ENCODE measurements at regions not wholly inside any gene's neighbourhood (a gene's known extent, or its start where the extent isn't known, plus 50 kb on each side); places are given as distances from the start of the nearest gene placed in this dataset.

GRCh38 chr17:34178092-34178491, 77.0 kb upstream of the CCL2 start:
- Histone ChIP-seq H2AFZ (ENCODE audit: low read length) (no peak overlapping the region), H3K9me2 (replicated peaks; ENCODE audit: insufficient read depth, low read length) (no peaks in the 10 kb centered on the region), H3K4me2 (ENCODE audit: low read depth, low read length) (no peak overlapping the region), H3K4me3 (ENCODE audit: low read length) (no peak overlapping the region), H3K27me3 (replicated peaks; ENCODE audit: insufficient read depth, low read length) (no peaks in the 10 kb centered on the region), H3K9me3 (replicated peaks; ENCODE audit: insufficient read depth, low read length) (no peaks in the 10 kb centered on the region), H3K36me3 (replicated peaks; ENCODE audit: insufficient read depth, low read length) (no peaks in the 10 kb centered on the region), H3K4me1 (ENCODE audit: low read length) (0 out of 2 replicates have a peak, but pooled peaks cover 4% of the 10 kb centered on the region), H3K79me2 (ENCODE audit: low read length) (no peaks in the 10 kb centered on the region), H3F3A (ENCODE audit: insufficient read depth, low read length) (no peaks in the 10 kb centered on the region), H4K20me1 (ENCODE audit: insufficient read depth, low read length) (no peaks in the 10 kb centered on the region), H3K9ac (ENCODE audit: low read length) (no peak overlapping the region), H3K27ac (ENCODE audit: low read length) (no peak overlapping the region)
- no peak for DNase-seq
- TF ChIP-seq EZH2 (optimal IDR thresholded peaks at IDR 0.05; ENCODE audit: low read depth, low read length) (no peak), CTCF (IDR thresholded peaks at IDR 0.05; ENCODE audit: low read length) (0 out of 2 replicates have a peak, but pooled peaks have one; percentile 3)

GRCh38 chr17:34182036-34182803, 72.9 kb upstream of the CCL2 start:
- Histone ChIP-seq H3K4me2 (ENCODE audit: low read depth, low read length) (no peak overlapping the region), H3K4me3 (ENCODE audit: low read length) (no peak overlapping the region), H3K79me2 (ENCODE audit: low read length) (no peaks in the 10 kb centered on the region), H4K20me1 (ENCODE audit: insufficient read depth, low read length) (no peaks in the 10 kb centered on the region), H3K36me3 (replicated peaks; ENCODE audit: insufficient read depth, low read length) (no peaks in the 10 kb centered on the region), H2AFZ (ENCODE audit: low read length) (no peak overlapping the region), H3K9me2 (replicated peaks; ENCODE audit: insufficient read depth, low read length) (no peaks in the 10 kb centered on the region), H3F3A (ENCODE audit: insufficient read depth, low read length) (no peaks in the 10 kb centered on the region), H3K27ac (ENCODE audit: low read length) (no peak overlapping the region), H3K9me3 (replicated peaks; ENCODE audit: insufficient read depth, low read length) (no peaks in the 10 kb centered on the region), H3K27me3 (replicated peaks; ENCODE audit: insufficient read depth, low read length) (no peaks in the 10 kb centered on the region), H3K9ac (ENCODE audit: low read length) (no peak overlapping the region), H3K4me1 (ENCODE audit: low read length) (0 out of 2 replicates have a peak, but pooled peaks cover 4% of the 10 kb centered on the region)
- DNase-seq: no peak
- TF ChIP-seq EZH2phosphoT487 (IDR thresholded peaks at IDR 0.05; ENCODE audit: low read length) (no peak), EZH2 (optimal IDR thresholded peaks at IDR 0.05; ENCODE audit: low read depth, low read length) (no peak), CTCF (IDR thresholded peaks at IDR 0.05; ENCODE audit: low read length) (no peak)

GRCh38 chr17:34195987-34196386, 59.1 kb upstream of the CCL2 start:
- Histone ChIP-seq H3K4me2 (ENCODE audit: low read depth, low read length) (no peak overlapping the region), H3K36me3 (replicated peaks; ENCODE audit: insufficient read depth, low read length) (no peaks in the 10 kb centered on the region), H3K4me1 (ENCODE audit: low read length) (no peaks in the 10 kb centered on the region), H4K20me1 (ENCODE audit: insufficient read depth, low read length) (no peaks in the 10 kb centered on the region), H2AFZ (ENCODE audit: low read length) (no peak overlapping the region), H3K27ac (ENCODE audit: low read length) (no peak overlapping the region), H3K9ac (ENCODE audit: low read length) (no peak overlapping the region), H3K79me2 (ENCODE audit: low read length) (no peaks in the 10 kb centered on the region), H3K9me2 (replicated peaks; ENCODE audit: insufficient read depth, low read length) (no peaks in the 10 kb centered on the region), H3K4me3 (ENCODE audit: low read length) (no peak overlapping the region), H3K27me3 (replicated peaks; ENCODE audit: insufficient read depth, low read length) (no peaks in the 10 kb centered on the region), H3F3A (ENCODE audit: insufficient read depth, low read length) (no peaks in the 10 kb centered on the region), H3K9me3 (replicated peaks; ENCODE audit: insufficient read depth, low read length) (no peaks in the 10 kb centered on the region)
- DNase-seq: no peak
- no peak for TF ChIP-seq CTCF (IDR thresholded peaks at IDR 0.05; ENCODE audit: low read length)
- TF ChIP-seq EZH2 (optimal IDR thresholded peaks at IDR 0.05; ENCODE audit: low read depth, low read length): no peak
- TF ChIP-seq EZH2phosphoT487 (IDR thresholded peaks at IDR 0.05; ENCODE audit: low read length): no peak

Data from MM.1S (cell line).